IPS-20b (cell line): ENCODE measurements at regions not wholly inside any gene's neighbourhood (a gene's known extent, or its start where the extent isn't known, plus 50 kb on each side); places are given as distances from the start of the nearest gene placed in this dataset.

Experiments used
- H3K27ac ChIP-seq: one replicate; pipeline ENCODE4 v1.5.1; 2013; ENCODE audit warnings: low read length
- H3K27me3 ChIP-seq: 2 replicates; pipeline ENCODE4 v1.6.1; 2013; ENCODE audit warnings: mild to moderate bottlenecking, low read length, inconsistent platforms; ENCODE audit not compliant: insufficient read depth
- H3K36me3 ChIP-seq: 2 replicates; pipeline ENCODE4 v1.6.1; 2013; ENCODE audit warnings: low read depth, mild to moderate bottlenecking, inconsistent platforms, low read length, moderate library complexity; ENCODE audit not compliant: insufficient read depth
- H3K4me1 ChIP-seq: 2 replicates; pipeline ENCODE4 v1.6.1; 2013; ENCODE audit warnings: mild to moderate bottlenecking, control low read depth, inconsistent platforms, low read length, moderate library complexity; ENCODE audit not compliant: insufficient read depth
- H3K4me3 ChIP-seq: 2 replicates; pipeline ENCODE4 v1.5.1; 2013; ENCODE audit warnings: mild to moderate bottlenecking, low read length, inconsistent platforms
- H3K9ac ChIP-seq: 2 replicates; pipeline ENCODE4 v1.6.1; 2013; ENCODE audit warnings: low read depth, mild to moderate bottlenecking, inconsistent platforms, low read length, moderate library complexity
- H3K9me3 ChIP-seq: 2 replicates; pipeline ENCODE4 v1.6.1; 2013; ENCODE audit warnings: mild to moderate bottlenecking, low read depth, low read length, inconsistent platforms; ENCODE audit not compliant: insufficient read depth

- Histone ChIP-seq H3K27ac (no peak overlapping the region), H3K9me3 (no peaks in the 10 kb centered on the region), H3K27me3 (no peaks in the 10 kb centered on the region), H3K4me3 (no peak overlapping the region), H3K4me1 (no peaks in the 10 kb centered on the region), H3K9ac (no peak overlapping the region), H3K36me3 (no peaks in the 10 kb centered on the region)
These were observed 418.0 kb downstream of the MEIS1 start for GRCh38 chr2:66852953-66853352.

GRCh38 chr2:66853585-66853984 is 418.7 kb downstream of the MEIS1 start:
- H3K4me3 ChIP-seq = no peak overlapping the region
- H3K4me1 ChIP-seq = no peaks in the 10 kb centered on the region
- H3K27ac ChIP-seq = no peak overlapping the region
- H3K27me3 ChIP-seq = no peaks in the 10 kb centered on the region
- H3K9me3 ChIP-seq = no peaks in the 10 kb centered on the region
- no peaks in the 10 kb centered on the region for H3K36me3 ChIP-seq
- no peak overlapping the region for H3K9ac ChIP-seq

DNA sequence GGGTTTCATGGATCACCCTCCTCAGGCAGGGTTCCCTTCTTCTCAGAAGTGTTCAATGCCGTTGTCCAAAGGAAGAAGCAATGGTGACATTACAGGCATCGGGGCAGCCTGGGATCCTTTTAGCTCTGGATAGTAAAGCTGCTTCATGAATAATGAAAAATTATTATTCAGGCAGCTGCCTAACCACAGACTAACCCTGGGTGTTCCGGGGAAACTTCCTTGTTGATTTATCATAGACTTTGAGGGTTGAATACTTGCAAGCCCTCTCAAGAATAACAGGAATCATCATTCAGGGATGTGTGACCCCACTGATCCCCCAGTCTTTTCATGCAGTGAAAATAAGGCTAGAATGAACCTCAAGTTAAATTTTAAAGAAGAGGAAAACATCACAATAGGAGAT is 419.4 kb downstream of the MEIS1 start:
- Histone ChIP-seq H3K9ac (no peak overlapping the region), H3K27me3 (no peaks in the 10 kb centered on the region), H3K9me3 (no peaks in the 10 kb centered on the region), H3K36me3 (no peaks in the 10 kb centered on the region), H3K4me3 (no peak overlapping the region), H3K27ac (no peak overlapping the region), H3K4me1 (no peaks in the 10 kb centered on the region)

- H3K36me3 ChIP-seq = no peaks in the 10 kb centered on the region
- no peaks in the 10 kb centered on the region for H3K4me1 ChIP-seq
- no peaks in the 10 kb centered on the region for H3K27me3 ChIP-seq
- H3K9ac ChIP-seq = no peak overlapping the region
- H3K9me3 ChIP-seq = no peaks in the 10 kb centered on the region
- no peak overlapping the region for H3K4me3 ChIP-seq
- no peak overlapping the region for H3K27ac ChIP-seq
These were observed 428.1 kb downstream of the MEIS1 start for GRCh38 chr2:66862885-66863650.

DNA sequence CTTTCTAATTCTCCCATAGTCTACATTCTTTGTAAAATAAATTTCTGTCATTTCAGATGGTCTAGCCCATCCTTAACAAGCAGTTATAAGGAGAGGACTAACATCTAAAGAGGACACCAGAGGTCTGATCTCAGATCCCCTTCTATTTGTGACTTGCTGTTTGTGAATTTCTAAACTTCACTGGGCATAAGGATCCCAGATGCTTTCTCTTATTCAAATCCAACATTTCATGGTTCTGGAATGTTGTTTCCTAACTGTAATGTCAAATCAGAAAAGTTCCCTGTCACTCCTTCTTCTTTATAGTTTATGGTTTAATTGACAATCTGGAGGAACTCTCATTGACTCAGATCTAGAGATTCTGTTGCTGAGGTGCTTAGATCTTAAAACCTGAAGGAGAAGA is 430.2 kb downstream of the MEIS1 start:
- Histone ChIP-seq H3K9ac (no peak overlapping the region), H3K4me3 (no peak overlapping the region), H3K36me3 (no peaks in the 10 kb centered on the region), H3K27me3 (no peaks in the 10 kb centered on the region), H3K27ac (no peak overlapping the region), H3K9me3 (no peaks in the 10 kb centered on the region), H3K4me1 (no peaks in the 10 kb centered on the region)

GRCh38 chr2:66866331-66867062 is 431.6 kb downstream of the MEIS1 start:
- H3K4me1 ChIP-seq = no peaks in the 10 kb centered on the region
- no peak overlapping the region for H3K9ac ChIP-seq
- no peaks in the 10 kb centered on the region for H3K27me3 ChIP-seq
- no peaks in the 10 kb centered on the region for H3K36me3 ChIP-seq
- H3K9me3 ChIP-seq = no peaks in the 10 kb centered on the region
- no peak overlapping the region for H3K4me3 ChIP-seq
- H3K27ac ChIP-seq = no peak overlapping the region

DNA sequence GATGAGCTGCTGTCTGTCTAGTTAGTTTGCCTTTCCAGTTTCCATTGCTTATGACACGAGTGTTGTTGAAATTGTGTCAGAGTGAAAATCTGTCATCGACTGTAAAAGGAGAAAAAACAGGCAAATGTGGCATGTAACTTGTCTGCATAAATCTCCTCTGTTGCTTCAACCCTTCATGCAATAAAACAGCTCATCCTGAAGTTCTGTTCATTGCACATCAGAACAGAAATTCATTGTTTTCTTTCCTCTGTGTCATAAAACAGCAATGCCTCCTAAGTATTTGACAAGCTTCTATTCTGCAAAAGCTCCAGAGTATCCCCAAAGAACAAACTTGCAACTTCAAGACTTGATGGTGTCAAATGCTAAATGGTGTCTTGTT is 432.1 kb downstream of the MEIS1 start:
- Histone ChIP-seq H3K4me1 (no peaks in the 10 kb centered on the region), H3K9ac (no peak overlapping the region), H3K27ac (no peak overlapping the region), H3K9me3 (no peaks in the 10 kb centered on the region), H3K36me3 (no peaks in the 10 kb centered on the region), H3K4me3 (no peak overlapping the region), H3K27me3 (no peaks in the 10 kb centered on the region)

DNA sequence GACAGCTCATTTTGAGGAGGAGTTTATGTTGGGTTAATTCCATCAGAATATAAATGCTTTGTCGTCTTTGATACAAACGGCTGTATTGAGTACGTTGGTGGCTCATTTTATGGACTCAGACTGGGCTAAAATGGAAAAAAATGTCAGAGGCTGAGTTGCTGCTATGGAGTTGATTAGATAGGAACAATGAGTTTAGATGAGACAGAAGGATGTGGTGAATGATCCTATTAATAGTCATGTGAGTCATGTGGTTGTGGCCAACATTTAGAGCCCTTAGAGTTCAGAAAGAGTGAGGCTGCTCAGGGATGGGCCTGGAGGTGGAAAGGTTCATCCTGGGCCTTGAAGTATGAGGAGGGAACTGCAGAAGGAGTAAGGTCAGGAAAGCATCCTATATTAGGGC is 434.2 kb downstream of the MEIS1 start:
- H3K4me1 ChIP-seq = no peaks in the 10 kb centered on the region
- H3K9ac ChIP-seq = no peak overlapping the region
- no peaks in the 10 kb centered on the region for H3K36me3 ChIP-seq
- H3K27me3 ChIP-seq = no peaks in the 10 kb centered on the region
- no peak overlapping the region for H3K27ac ChIP-seq
- no peaks in the 10 kb centered on the region for H3K9me3 ChIP-seq
- H3K4me3 ChIP-seq = no peak overlapping the region

GRCh38 chr2:66872081-66872985 is 437.4 kb downstream of the MEIS1 start:
- Histone ChIP-seq H3K4me3 (no peak overlapping the region), H3K27ac (no peak overlapping the region), H3K9ac (no peak overlapping the region), H3K27me3 (no peaks in the 10 kb centered on the region), H3K9me3 (no peaks in the 10 kb centered on the region), H3K4me1 (no peaks in the 10 kb centered on the region), H3K36me3 (no peaks in the 10 kb centered on the region)

- Histone ChIP-seq H3K27me3 (no peaks in the 10 kb centered on the region), H3K4me3 (no peak overlapping the region), H3K9ac (no peak overlapping the region), H3K9me3 (no peaks in the 10 kb centered on the region), H3K36me3 (no peaks in the 10 kb centered on the region), H3K27ac (no peak overlapping the region), H3K4me1 (no peaks in the 10 kb centered on the region)
These were observed 438.2 kb downstream of the MEIS1 start for GRCh38 chr2:66872986-66873754.

GRCh38 chr2:66874411-66874810 is 439.5 kb downstream of the MEIS1 start:
- Histone ChIP-seq H3K27me3 (no peaks in the 10 kb centered on the region), H3K4me1 (no peaks in the 10 kb centered on the region), H3K9ac (no peak overlapping the region), H3K9me3 (peaks cover under 1% of the 10 kb centered on the region; the same call in 1 of the 2 replicates), H3K36me3 (no peaks in the 10 kb centered on the region), H3K27ac (no peak overlapping the region), H3K4me3 (no peak overlapping the region)
